Stimulated activated CD4-positive, alpha-beta T cell treated with anti-CD3 and anti-CD28 coated beads, Interleukin-4, amount 100 ng/mL, for 24 hours (primary cell): ENCODE measurements at regions not wholly inside any gene's neighbourhood (a gene's known extent, or its start where the extent isn't known, plus 50 kb on each side); places are given as distances from the start of the nearest gene placed in this dataset.
"Not testable (repeated sequence)": the region's sequence is repeated elsewhere in the genome, so short reads cannot be mapped to it uniquely, and the experiment has no call there.

Experiments used
- DNase-seq: peaks from one replicate; pipeline ENCODE4 v3.0.0-alpha.2; 2020

GRCh38 chr2:210861038-210861665 lies 304.8 kb downstream of the CPS1 start:
- no peak for DNase-seq

GRCh38 chr2:210862283-210863065 lies 306.1 kb downstream of the CPS1 start:
- no peak for DNase-seq

DNA sequence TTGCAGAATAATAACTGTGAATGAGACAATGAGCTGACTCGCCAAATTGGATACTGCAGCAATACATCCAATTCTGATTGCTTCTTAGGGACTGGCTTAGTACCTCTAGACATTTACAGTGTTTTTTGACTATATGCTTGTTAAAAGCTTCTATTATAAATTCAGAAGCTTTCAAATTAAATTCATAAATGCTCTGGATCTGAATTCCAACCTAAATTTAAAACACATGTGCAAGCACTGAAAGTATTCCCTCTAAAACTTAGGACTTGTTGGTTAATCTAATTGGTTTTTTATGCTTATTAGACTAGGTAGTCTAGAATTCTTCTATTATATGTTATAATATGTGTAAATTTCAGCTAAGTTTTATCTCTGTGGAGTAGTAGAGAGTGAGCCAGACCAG lies 306.9 kb downstream of the CPS1 start:
- DNase-seq, result no peak

DNA sequence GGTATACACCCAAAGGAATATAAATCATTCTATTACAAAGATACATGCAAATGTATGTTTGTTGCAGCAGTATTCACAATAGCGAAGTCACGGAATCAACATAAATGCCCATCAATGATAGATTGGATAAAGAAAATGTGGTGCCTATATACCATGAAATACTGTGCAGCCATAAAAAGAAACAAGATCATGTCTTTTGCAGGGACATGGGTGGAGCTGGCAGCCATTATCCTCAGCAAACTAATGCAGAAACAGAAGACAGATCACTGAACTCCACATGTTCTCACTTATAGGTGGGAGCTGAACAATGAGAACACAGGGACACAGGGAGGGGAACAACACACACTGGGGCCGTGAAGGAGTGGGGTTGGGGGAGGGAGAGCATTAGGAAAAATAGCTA lies 315.2 kb downstream of the CPS1 start:
- DNase-seq, result not testable (repeated sequence)

GRCh38 chr2:210873631-210874030 lies 317.2 kb downstream of the CPS1 start:
- no peak for DNase-seq

GRCh38 chr2:210884227-210884626 lies 327.8 kb downstream of the CPS1 start:
- DNase-seq, result no peak

DNA sequence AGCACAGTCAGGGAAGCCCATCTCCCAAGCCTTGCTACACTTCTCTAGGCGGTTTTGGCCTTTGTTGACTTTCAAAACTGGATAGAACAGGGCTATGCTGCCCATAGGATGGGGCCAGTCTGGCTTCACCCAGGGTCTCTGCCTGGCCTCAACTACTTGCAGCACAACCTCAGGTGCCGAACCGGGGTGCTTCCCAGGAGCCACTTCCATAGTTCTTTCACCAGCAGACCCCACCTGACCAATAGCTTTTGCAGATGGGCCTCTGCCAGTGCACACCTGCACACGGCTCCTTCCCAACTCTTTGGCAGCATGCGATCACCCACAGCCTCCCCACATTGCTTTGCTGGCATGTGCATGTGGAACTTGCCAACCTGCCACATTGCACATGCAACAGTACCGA lies 331.6 kb downstream of the CPS1 start:
- DNase-seq, result no peak

DNA sequence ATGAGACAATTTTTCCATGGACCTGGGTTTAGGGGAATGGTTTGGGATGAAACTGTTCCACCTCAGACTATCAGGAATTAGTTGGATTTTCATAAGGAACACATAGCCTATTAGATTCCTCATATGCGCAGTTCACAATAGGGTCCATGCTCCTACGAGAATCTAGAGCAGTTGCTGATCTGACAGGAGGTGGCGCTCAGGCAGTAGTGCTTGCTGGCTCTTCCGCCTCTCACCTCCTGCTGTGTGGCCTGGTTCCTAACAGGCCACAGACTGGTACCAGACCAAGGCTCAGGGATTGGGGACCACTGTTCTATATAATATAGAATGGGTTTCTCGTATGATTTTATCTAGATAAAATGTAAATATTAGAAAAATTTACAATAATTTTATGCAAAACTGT lies 338.7 kb downstream of the CPS1 start:
- no peak for DNase-seq

GRCh38 chr2:210899131-210899530 lies 342.7 kb downstream of the CPS1 start:
- no peak for DNase-seq

GRCh38 chr2:210901326-210901725 lies 344.9 kb downstream of the CPS1 start:
- DNase-seq, result no peak

GRCh38 chr2:210912779-210913178 lies 356.4 kb downstream of the CPS1 start:
- DNase-seq, result no peak

DNA sequence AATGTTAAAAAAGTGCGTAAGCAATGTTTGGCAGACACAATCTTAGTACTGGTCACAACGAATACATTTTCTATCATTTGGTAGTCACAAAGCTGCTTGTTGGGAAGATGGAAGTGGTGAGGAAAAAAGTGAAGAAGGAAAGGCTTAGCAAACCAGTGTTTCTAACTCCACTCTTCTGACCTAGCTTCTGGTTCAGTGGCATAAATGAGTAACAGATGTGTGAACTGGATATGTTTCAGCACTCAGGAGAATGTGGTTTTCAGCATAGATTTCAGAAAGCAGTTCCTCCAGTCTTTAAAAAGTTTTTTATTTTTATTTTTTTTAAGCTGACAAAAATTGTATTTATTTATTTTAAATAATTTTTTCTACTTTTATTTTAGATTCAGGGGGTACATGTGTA lies 357.1 kb downstream of the CPS1 start:
- DNase-seq, result no peak

DNA sequence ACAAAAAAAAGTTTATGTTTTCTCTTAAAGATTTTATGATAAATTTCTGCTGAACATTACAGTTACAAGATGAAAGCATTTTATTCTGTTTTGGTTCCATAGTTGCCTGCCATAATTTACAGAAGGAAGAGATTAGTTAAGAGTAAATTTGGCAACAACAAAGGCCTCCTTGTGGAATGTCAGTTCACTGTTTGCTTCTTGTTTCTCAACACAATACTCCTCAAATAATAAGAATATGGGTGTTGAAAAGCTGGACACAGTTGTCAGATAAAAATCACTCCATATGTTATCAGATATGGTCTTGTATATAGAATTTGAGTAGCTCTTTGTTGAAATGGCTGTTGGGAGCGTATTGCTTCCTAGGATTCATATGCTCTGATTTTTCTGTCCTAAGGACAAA lies 359.5 kb downstream of the CPS1 start:
- no peak for DNase-seq

DNA sequence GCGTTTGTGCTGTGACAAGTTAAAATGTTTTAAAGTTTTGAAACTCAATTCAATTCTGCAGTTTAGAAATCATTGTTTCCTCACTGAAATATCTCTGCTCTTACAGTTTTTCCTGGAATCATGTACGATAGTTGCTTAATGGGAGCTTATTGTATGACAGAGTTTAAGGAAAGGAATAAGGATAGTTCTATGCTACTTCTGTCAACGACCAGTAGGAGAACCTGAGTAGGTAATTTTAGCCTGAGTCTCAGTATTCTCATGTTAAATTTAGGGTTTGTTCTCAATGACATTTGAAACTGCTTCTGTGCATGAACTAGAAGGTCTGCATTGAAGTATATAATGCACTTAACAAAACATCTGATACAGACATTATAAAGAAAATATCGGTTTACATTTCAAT lies 361.1 kb downstream of the CPS1 start:
- DNase-seq, result no peak

DNA sequence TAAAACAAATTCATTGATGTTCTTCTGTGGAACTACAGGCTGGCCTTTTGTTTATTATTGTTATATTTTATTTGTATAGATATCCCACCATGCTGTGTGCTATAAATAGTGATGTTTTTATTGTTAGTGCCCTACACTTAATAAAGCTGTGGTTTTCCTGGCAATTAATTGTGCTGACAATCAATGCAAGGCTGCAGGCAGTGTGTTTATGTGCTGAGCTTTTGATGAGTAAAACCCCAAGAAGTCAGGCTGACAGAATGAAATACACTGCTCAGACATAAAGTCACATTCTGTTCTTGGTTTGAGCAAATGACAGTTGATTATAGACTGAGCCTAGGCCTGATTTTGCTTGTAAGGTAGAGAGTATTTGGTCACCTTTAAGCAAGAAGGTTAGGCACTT lies 362.7 kb downstream of the CPS1 start:
- DNase-seq, result no peak

DNA sequence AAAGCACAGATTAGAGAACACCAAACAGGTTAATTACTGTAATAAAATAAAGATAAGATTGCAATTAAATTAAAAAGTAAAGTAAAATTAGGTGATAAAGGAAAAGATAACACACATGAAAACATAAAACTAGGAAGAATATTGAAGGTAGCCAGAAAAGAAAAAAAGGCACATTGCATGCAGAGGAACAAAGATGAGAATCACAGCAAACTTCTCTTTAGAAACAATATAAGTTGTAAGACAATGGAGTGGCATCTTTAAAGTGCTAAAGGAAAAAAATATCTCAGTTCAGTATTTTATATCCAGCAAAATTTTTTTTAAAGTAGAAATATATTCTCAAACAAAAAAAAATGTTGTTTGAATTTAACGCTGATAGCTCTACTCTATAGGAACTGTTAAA lies 366.0 kb downstream of the CPS1 start:
- no peak for DNase-seq

GRCh38 chr2:210928714-210929113 lies 372.3 kb downstream of the CPS1 start:
- no peak for DNase-seq

DNA sequence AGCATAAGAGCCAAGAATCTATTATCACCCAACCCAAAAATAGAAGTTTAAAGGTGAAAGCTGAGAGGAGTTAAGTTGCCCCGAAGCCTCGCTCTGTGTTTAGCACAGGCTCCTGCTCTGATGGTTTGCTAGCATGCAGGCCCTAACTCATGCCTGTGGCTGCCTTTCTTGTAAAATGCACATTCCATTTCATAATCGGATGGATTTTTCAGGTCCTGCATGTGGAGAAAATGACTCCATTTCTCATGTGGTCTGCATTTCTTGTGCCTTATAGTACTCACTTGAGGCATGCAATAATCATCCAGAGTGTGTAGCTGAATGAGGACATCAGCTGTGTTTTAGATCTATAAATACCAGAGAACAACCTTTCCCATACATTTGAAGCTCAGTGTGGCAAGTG lies 381.8 kb downstream of the CPS1 start:
- DNase-seq, result no peak

DNA sequence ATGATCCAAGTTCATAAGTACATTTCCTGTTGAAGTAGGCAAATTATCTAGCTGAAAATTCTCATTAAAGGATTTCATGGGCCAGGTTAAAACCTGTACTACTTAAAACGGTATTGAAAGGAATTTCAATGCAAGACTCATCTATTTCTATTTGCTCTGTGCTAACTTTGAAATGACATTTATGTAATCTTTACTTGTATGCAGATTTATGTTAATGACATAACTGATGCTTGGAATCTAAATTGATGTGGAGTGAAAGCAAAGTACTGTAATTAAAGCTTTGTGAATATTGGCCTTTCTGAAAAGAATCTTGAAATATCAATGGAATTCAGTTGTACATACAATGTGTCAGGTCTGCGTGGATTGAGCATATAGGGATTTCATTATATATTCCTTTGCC lies 390.0 kb downstream of the CPS1 start:
- no peak for DNase-seq

GRCh38 chr2:210950434-210951060 lies 394.1 kb downstream of the CPS1 start:
- not testable (repeated sequence) for DNase-seq

DNA sequence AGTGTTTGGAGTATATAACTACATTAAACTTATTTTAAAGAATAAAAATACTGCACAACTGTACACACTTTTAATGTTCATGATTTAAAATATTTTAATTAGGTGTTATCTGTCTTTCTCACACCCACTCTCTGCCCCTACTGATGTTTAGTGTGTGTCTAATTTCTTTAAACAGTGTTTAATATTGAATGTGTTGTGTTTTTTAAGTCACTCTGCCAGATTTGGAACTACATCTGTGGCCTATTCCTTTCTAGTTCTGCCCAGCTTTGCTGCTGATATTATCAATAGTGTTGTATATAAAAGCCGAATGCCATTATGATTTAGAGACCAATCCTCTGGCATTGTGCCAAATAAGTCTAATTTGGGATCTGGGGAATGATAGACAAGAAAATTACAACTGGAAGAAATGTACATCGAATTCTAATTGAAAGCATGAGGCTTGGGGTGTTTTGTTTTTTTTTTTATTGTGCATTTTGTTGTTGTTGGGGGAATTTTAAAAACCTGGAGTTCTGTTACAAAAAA lies 398.0 kb downstream of the CPS1 start:
- DNase-seq, result no peak

GRCh38 chr2:210955591-210955990 lies 399.2 kb downstream of the CPS1 start:
- DNase-seq, result no peak

GRCh38 chr2:210956101-210956500 lies 399.7 kb downstream of the CPS1 start:
- no peak for DNase-seq

DNA sequence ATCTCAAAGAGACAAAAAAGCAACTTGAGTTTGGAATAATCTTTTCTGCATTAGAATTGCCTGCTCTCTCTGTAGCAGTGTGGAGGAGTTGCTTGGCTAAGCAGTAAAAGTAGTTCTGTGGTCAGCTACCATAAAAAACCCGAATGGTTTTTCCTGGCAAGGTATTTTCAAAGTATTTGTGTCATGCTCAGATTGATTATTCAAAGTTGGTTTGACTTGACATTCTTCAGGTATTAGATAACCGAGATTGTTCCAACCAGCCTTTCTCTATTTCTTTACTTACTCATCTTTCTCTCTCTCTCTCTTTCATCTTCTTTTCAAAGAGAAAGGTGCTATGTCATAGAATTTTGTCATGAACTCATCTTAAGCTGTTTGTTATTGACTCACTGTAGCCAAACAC lies 404.9 kb downstream of the CPS1 start:
- no peak for DNase-seq
